AG10803 (cell line): ENCODE measurements at regions not wholly inside any gene's neighbourhood (a gene's known extent, or its start where the extent isn't known, plus 50 kb on each side); places are given as distances from the start of the nearest gene placed in this dataset.

Source experiments
- DNase-seq: peaks from one replicate; pipeline ENCODE4 v3.0.0; 2010; ENCODE audit warnings: low read depth
- H3K4me3 ChIP-seq: 2 replicates; pipeline ENCODE4 v1.5.1; 2011; ENCODE audit warnings: mild to moderate bottlenecking, low read length, control low read depth
- CTCF ChIP-seq: conservative IDR thresholded peaks from 2 replicates; pipeline ENCODE4 v1.5.1; 2011; ENCODE audit warnings: mild to moderate bottlenecking, low read length, control low read depth, inconsistent platforms

GRCh38 chr2:57862727-57863126, 183.9 kb upstream of the VRK2 start:
- H3K4me3 ChIP-seq: no peak overlapping the region
- DNase-seq: no peak
- no peak for TF ChIP-seq CTCF

DNA sequence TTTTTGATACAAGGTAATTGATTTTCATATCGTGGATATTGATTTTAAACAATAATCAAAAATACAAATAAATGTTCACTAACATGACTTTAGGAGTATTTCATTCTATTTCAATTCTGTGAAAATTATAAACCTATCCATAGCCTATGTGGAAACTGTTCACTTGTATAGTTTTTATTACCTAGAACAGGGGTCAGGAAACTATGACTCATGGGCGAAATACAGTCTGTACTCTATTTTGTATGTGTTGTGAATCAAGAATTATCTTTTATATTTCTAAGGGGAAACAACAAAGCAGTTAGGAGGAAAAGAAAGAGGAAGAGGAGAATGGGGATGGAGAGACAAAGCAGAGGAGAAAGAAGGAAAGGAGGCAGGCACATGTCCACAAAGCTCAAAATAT, 181.7 kb upstream of the VRK2 start:
- no peak overlapping the region for H3K4me3 ChIP-seq
- no peak for DNase-seq
- TF ChIP-seq CTCF: no peak

DNA sequence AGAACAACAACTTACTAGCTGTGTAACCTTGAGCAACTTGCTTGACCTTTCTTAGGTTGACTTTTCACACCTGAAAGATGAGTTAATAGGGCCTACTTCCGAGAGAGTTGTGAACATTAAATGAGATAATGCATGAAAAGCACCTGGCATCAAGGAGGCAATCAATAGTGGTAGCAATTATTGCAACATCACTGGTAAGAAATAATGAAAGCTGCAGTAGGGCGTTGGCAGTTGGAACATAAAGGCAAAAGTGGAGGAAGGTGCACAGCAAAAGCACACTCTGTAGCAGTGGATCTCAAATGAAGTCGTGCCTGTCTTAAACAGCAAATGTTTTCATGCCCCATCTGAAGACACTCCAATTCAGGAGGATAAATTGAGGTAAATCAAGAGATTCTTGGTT, 178.9 kb upstream of the VRK2 start:
- DNase-seq: no peak
- TF ChIP-seq CTCF: no peak

DNA sequence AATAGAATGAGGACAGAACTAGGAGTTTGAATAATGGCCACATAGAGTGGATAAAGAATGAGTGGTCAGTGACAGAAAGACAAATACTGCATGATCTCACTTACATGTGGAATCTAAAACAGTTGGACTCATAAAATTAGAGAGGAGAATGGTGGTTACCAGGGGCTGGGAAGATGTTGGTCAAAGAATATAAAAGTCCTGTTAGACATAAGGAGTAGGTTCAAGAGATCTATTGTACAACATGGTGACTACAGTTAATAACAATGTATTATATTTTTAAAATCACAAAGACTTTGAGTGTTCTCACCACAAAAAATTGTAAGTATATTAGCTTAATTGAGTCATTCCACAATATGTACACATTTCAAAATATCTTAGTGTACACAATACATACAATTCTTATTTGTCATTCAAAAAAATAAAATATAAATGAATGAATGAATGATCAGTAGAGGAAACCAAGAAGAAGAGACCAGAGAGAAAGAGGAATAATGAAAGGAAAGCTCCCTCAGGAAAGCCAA, 177.9 kb upstream of the VRK2 start:
- no peak for TF ChIP-seq CTCF
- no peak overlapping the region for H3K4me3 ChIP-seq
- DNase-seq: no peak

More for the DNA sequence above, 178.9 kb upstream of the VRK2 start:
- no peak overlapping the region for H3K4me3 ChIP-seq

DNA sequence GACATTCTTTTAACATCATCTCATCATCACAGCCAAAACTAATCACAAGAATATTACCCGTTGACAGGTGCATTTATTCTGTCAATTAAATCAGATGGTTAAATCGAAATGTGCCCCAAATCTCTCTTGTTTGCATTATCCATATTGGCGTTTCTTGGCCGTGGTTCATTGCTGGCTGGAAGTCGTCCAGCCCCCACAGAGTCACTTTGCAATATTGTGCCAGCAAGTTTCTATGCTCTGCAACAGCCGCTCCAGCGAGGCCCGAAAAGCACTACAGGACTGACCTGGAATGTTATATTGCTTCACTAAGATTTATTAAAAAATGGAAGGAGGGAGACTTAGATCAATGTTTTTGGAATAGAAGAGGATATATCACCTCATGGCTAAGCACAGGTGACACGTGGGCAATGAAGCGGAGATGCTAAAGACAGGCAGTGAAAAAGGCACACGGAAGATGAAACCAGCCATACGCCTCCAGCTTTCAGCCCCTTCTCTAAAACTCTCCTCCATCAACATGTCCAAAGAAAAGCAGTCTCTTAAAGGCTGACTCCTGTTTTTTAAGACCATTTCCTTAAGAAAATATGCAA, 176.8 kb upstream of the VRK2 start:
- no peak for TF ChIP-seq CTCF
- DNase-seq: no peak
- H3K4me3 ChIP-seq: no peak overlapping the region

GRCh38 chr2:57876313-57876712, 170.3 kb upstream of the VRK2 start:
- TF ChIP-seq CTCF: no peak
- no peak for DNase-seq
- H3K4me3 ChIP-seq: no peak overlapping the region

- DNase-seq: no peak
- no peak overlapping the region for H3K4me3 ChIP-seq
- no peak for TF ChIP-seq CTCF
Observed at GRCh38 chr2:57877811-57878170, 168.8 kb upstream of the VRK2 start.
